ENCODE measurements at regions not wholly inside any gene's neighbourhood (a gene's known extent, or its start where the extent isn't known, plus 50 kb on each side); places are given as distances from the start of the nearest gene placed in this dataset.

- H3K36me3 Mint-ChIP-seq (ENCODE audit: low read depth, unreplicated experiment): peaks cover 2% of the 10 kb centered on the region
- no peak overlapping the region for H3K9ac ChIP-seq (ENCODE audit: low read length)
- no peaks in the 10 kb centered on the region for H3K9me3 ChIP-seq (ENCODE audit: insufficient read depth, low read depth, low read length)
- no peak overlapping the region for H2AFZ ChIP-seq (ENCODE audit: low read depth, low read length)
- H3K27ac Mint-ChIP-seq (ENCODE audit: unreplicated experiment): no peak overlapping the region
- peaks cover 5% of the 10 kb centered on the region for H3K9me3 Mint-ChIP-seq (ENCODE audit: unreplicated experiment)
- H3K4me3 ChIP-seq (ENCODE audit: insufficient read depth, low read depth, low read length): no peak overlapping the region
- no peaks in the 10 kb centered on the region for H3K79me2 ChIP-seq (ENCODE audit: insufficient read depth, low read length)
- peaks cover 15% of the 10 kb centered on the region for H3K27me3 Mint-ChIP-seq (ENCODE audit: low read depth, unreplicated experiment)
- H3K36me3 ChIP-seq (ENCODE audit: insufficient read depth, low read length): no peaks in the 10 kb centered on the region
- TF ChIP-seq CTCF (IDR thresholded peaks at IDR 0.05; ENCODE audit: insufficient read depth, low read depth, low read length) (no peak), EZH2 (IDR thresholded peaks at IDR 0.05; ENCODE audit: insufficient read depth, low read length) (no peak)
- H4K20me1 ChIP-seq (ENCODE audit: insufficient read depth, low read length): no peaks in the 10 kb centered on the region
- no peaks in the 10 kb centered on the region for H3K27me3 ChIP-seq (ENCODE audit: insufficient read depth, low read length)
- H3K4me1 Mint-ChIP-seq (ENCODE audit: low read depth, unreplicated experiment): no peaks in the 10 kb centered on the region
- no peak overlapping the region for H3K4me3 Mint-ChIP-seq (ENCODE audit: unreplicated experiment)
- H3K4me1 ChIP-seq (ENCODE audit: insufficient read depth, low read length): no peaks in the 10 kb centered on the region
- H3K27ac ChIP-seq (ENCODE audit: low read depth, low read length): no peak overlapping the region
- no peak for FAIRE-seq
- H3K4me2 ChIP-seq (ENCODE audit: low read length): no peak overlapping the region
- no peak for DNase-seq (ENCODE audit: low read depth)
Observed at GRCh38 chr16:9199311-9199710, 107.9 kb downstream of the HAPSTR1 start.

- Histone ChIP-seq H3K79me2 (ENCODE audit: insufficient read depth, low read length) (no peaks in the 10 kb centered on the region), H3K4me2 (ENCODE audit: low read length) (no peak overlapping the region), H3K27ac (ENCODE audit: low read depth, low read length) (no peak overlapping the region), H3K27me3 (ENCODE audit: insufficient read depth, low read length) (no peaks in the 10 kb centered on the region), H3K36me3 (ENCODE audit: insufficient read depth, low read length) (no peaks in the 10 kb centered on the region), H4K20me1 (ENCODE audit: insufficient read depth, low read length) (no peaks in the 10 kb centered on the region), H3K9ac (ENCODE audit: low read length) (no peak overlapping the region), H3K4me3 (ENCODE audit: insufficient read depth, low read depth, low read length) (no peak overlapping the region), H3K9me3 (ENCODE audit: insufficient read depth, low read depth, low read length) (no peaks in the 10 kb centered on the region), H2AFZ (ENCODE audit: low read depth, low read length) (no peak overlapping the region), H3K4me1 (ENCODE audit: insufficient read depth, low read length) (no peaks in the 10 kb centered on the region)
- DNase-seq (ENCODE audit: low read depth): no peak
- H3K4me3 Mint-ChIP-seq (ENCODE audit: unreplicated experiment): no peak overlapping the region
- no peaks in the 10 kb centered on the region for H3K4me1 Mint-ChIP-seq (ENCODE audit: low read depth, unreplicated experiment)
- peaks cover 13% of the 10 kb centered on the region for H3K27me3 Mint-ChIP-seq (ENCODE audit: low read depth, unreplicated experiment)
- no peak overlapping the region for H3K27ac Mint-ChIP-seq (ENCODE audit: unreplicated experiment)
- H3K9me3 Mint-ChIP-seq (ENCODE audit: unreplicated experiment): peaks cover 5% of the 10 kb centered on the region
- no peak for TF ChIP-seq CTCF (IDR thresholded peaks at IDR 0.05; ENCODE audit: insufficient read depth, low read depth, low read length)
- no peak for FAIRE-seq
- H3K36me3 Mint-ChIP-seq (ENCODE audit: low read depth, unreplicated experiment): peaks cover 2% of the 10 kb centered on the region
Observed at GRCh38 chr16:9199751-9200150, 108.3 kb downstream of the HAPSTR1 start.

- Histone ChIP-seq H3K27me3 (ENCODE audit: insufficient read depth, low read length) (no peaks in the 10 kb centered on the region), H3K4me1 (ENCODE audit: insufficient read depth, low read length) (no peaks in the 10 kb centered on the region), H4K20me1 (ENCODE audit: insufficient read depth, low read length) (no peaks in the 10 kb centered on the region), H3K36me3 (ENCODE audit: insufficient read depth, low read length) (no peaks in the 10 kb centered on the region), H3K4me2 (ENCODE audit: low read length) (no peak overlapping the region), H2AFZ (ENCODE audit: low read depth, low read length) (no peak overlapping the region), H3K9ac (ENCODE audit: low read length) (no peak overlapping the region), H3K79me2 (ENCODE audit: insufficient read depth, low read length) (no peaks in the 10 kb centered on the region), H3K4me3 (ENCODE audit: insufficient read depth, low read depth, low read length) (no peak overlapping the region), H3K9me3 (ENCODE audit: insufficient read depth, low read depth, low read length) (no peaks in the 10 kb centered on the region), H3K27ac (ENCODE audit: low read depth, low read length) (no peak overlapping the region)
- DNase-seq (ENCODE audit: low read depth) (no peak), FAIRE-seq (no peak)
- no peak for TF ChIP-seq EZH2 (IDR thresholded peaks at IDR 0.05; ENCODE audit: insufficient read depth, low read length)
- no peak for TF ChIP-seq CTCF (IDR thresholded peaks at IDR 0.05; ENCODE audit: insufficient read depth, low read depth, low read length)
- H3K27me3 Mint-ChIP-seq (ENCODE audit: low read depth, unreplicated experiment): peaks cover 3% of the 10 kb centered on the region
- H3K9me3 Mint-ChIP-seq (ENCODE audit: unreplicated experiment): peaks cover 5% of the 10 kb centered on the region
- peaks cover 2% of the 10 kb centered on the region for H3K36me3 Mint-ChIP-seq (ENCODE audit: low read depth, unreplicated experiment)
- H3K4me1 Mint-ChIP-seq (ENCODE audit: low read depth, unreplicated experiment): no peaks in the 10 kb centered on the region
- no peak overlapping the region for H3K4me3 Mint-ChIP-seq (ENCODE audit: unreplicated experiment)
- H3K27ac Mint-ChIP-seq (ENCODE audit: unreplicated experiment): no peak overlapping the region
Observed at GRCh38 chr16:9203956-9204355, 112.5 kb downstream of the HAPSTR1 start.
